Adipocyte (in vitro differentiated cells): ENCODE measurements at regions not wholly inside any gene's neighbourhood (a gene's known extent, or its start where the extent isn't known, plus 50 kb on each side); places are given as distances from the start of the nearest gene placed in this dataset.
"Not testable (repeated sequence)": the region's sequence is repeated elsewhere in the genome, so short reads cannot be mapped to it uniquely, and the experiment has no call there.

Experiments used
- DNase-seq: peaks from one replicate; pipeline ENCODE4 v3.0.0-alpha.2; 2015; ENCODE audit warnings: low read depth
- H3K27me3 ChIP-seq: replicated peaks from 2 replicates; pipeline ENCODE4 v1.7.0; 2013; ENCODE audit warnings: mild to moderate bottlenecking, low read length, moderate library complexity; ENCODE audit not compliant: control insufficient read depth, insufficient read depth
- H3K36me3 ChIP-seq: 2 replicates; pipeline ENCODE4 v1.7.0; 2013; ENCODE audit warnings: low read length, mild to moderate bottlenecking, moderate library complexity; ENCODE audit not compliant: control insufficient read depth, insufficient read depth, severe bottlenecking
- H3K4me1 ChIP-seq: 2 replicates; pipeline ENCODE4 v1.7.0; 2013; ENCODE audit warnings: mild to moderate bottlenecking, low read length, moderate library complexity; ENCODE audit not compliant: control insufficient read depth, insufficient read depth
- H3K4me3 ChIP-seq: 2 replicates; pipeline ENCODE4 v1.7.0; 2013; ENCODE audit warnings: mild to moderate bottlenecking, low read length, moderate library complexity
- H3K9ac ChIP-seq: 2 replicates; pipeline ENCODE4 v1.7.0; 2013; ENCODE audit warnings: mild to moderate bottlenecking, low read length, moderate library complexity
- H3K9me3 ChIP-seq: 2 replicates; pipeline ENCODE4 v1.7.0; 2013; ENCODE audit warnings: mild to moderate bottlenecking, low read length, moderate library complexity; ENCODE audit not compliant: control insufficient read depth

- H3K9ac ChIP-seq, result no peak overlapping the region
- H3K4me3 ChIP-seq, result no peak overlapping the region
- H3K4me1 ChIP-seq, result no peaks in the 10 kb centered on the region
- no peaks in the 10 kb centered on the region for H3K36me3 ChIP-seq
- no peaks in the 10 kb centered on the region for H3K27me3 ChIP-seq
- H3K9me3 ChIP-seq, result no peaks in the 10 kb centered on the region
- DNase-seq, result no peak
Observed at GRCh38 chr20:30511322-30512030, 746.0 kb upstream of the DEFB115 start.

- Histone ChIP-seq H3K4me3 (no peak overlapping the region), H3K36me3 (no peaks in the 10 kb centered on the region), H3K27me3 (no peaks in the 10 kb centered on the region), H3K4me1 (no peaks in the 10 kb centered on the region), H3K9ac (no peak overlapping the region), H3K9me3 (no peaks in the 10 kb centered on the region)
- no peak for DNase-seq
Observed at GRCh38 chr20:30513050-30513628, 744.3 kb upstream of the DEFB115 start.

GRCh38 chr20:30515915-30516314 lies 741.5 kb upstream of the DEFB115 start:
- H3K4me1 ChIP-seq, H3K4me3 ChIP-seq, H3K9ac ChIP-seq, H3K9me3 ChIP-seq, H3K27me3 ChIP-seq, DNase-seq, H3K36me3 ChIP-seq: not testable (repeated sequence)

GRCh38 chr20:30518906-30519305 lies 738.6 kb upstream of the DEFB115 start:
- H3K9ac ChIP-seq, DNase-seq, H3K36me3 ChIP-seq, H3K9me3 ChIP-seq, H3K27me3 ChIP-seq, H3K4me1 ChIP-seq, H3K4me3 ChIP-seq: not testable (repeated sequence)

- H3K36me3 ChIP-seq, H3K4me1 ChIP-seq, H3K9ac ChIP-seq, H3K4me3 ChIP-seq, DNase-seq, H3K9me3 ChIP-seq, H3K27me3 ChIP-seq: not testable (repeated sequence)
Observed at GRCh38 chr20:30521686-30522415, 735.6 kb upstream of the DEFB115 start.

GRCh38 chr20:30524155-30524554 lies 733.3 kb upstream of the DEFB115 start:
- H3K4me1 ChIP-seq, DNase-seq, H3K9ac ChIP-seq, H3K9me3 ChIP-seq, H3K27me3 ChIP-seq, H3K36me3 ChIP-seq, H3K4me3 ChIP-seq: not testable (repeated sequence)

GRCh38 chr20:30524761-30525160 lies 732.7 kb upstream of the DEFB115 start:
- H3K9ac ChIP-seq, H3K36me3 ChIP-seq, H3K4me1 ChIP-seq, H3K9me3 ChIP-seq, H3K4me3 ChIP-seq, DNase-seq, H3K27me3 ChIP-seq: not testable (repeated sequence)

- DNase-seq, H3K27me3 ChIP-seq, H3K36me3 ChIP-seq, H3K9me3 ChIP-seq, H3K9ac ChIP-seq, H3K4me3 ChIP-seq, H3K4me1 ChIP-seq: not testable (repeated sequence)
Observed at GRCh38 chr20:30533653-30534052, 723.8 kb upstream of the DEFB115 start.

GRCh38 chr20:30537459-30537858 lies 720.0 kb upstream of the DEFB115 start:
- not testable (repeated sequence) for H3K4me1 ChIP-seq, H3K9me3 ChIP-seq, H3K27me3 ChIP-seq, H3K4me3 ChIP-seq, H3K36me3 ChIP-seq, H3K9ac ChIP-seq
- peak; percentile 1 for DNase-seq

GRCh38 chr20:30540330-30541069 lies 717.0 kb upstream of the DEFB115 start:
- not testable (repeated sequence) for H3K27me3 ChIP-seq, H3K36me3 ChIP-seq, H3K4me1 ChIP-seq

GRCh38 chr20:30551236-30551635 lies 706.2 kb upstream of the DEFB115 start:
- H3K4me1 ChIP-seq, H3K9me3 ChIP-seq, H3K9ac ChIP-seq, DNase-seq, H3K27me3 ChIP-seq, H3K36me3 ChIP-seq, H3K4me3 ChIP-seq: not testable (repeated sequence)

More at GRCh38 chr20:30540330-30541069, 717.0 kb upstream of the DEFB115 start:
- H3K9me3 ChIP-seq, DNase-seq, H3K9ac ChIP-seq, H3K4me3 ChIP-seq: not testable (repeated sequence)
